IMR-90 (cell line): ENCODE measurements at regions not wholly inside any gene's neighbourhood (a gene's known extent, or its start where the extent isn't known, plus 50 kb on each side); places are given as distances from the start of the nearest gene placed in this dataset.

ENCODE experiments used
- ATAC-seq: fragments of 200-7000 bp; cut with Tn5 transposase; 2 replicates; pipeline ENCODE4 v1.9.1; 2020; ENCODE audit warnings: low read depth, mild to moderate bottlenecking, moderate library complexity
- BruUV-seq: library from RNA; stranded (reverse); fragments of 400-500 nt; replicated peaks from 2 replicates; lab custom pipeline; 2021; lab: Mats Ljungman, UMichigan
- CTCF ChIA-PET: fragments of 300-600 bp; formaldehyde crosslinking; extraction: SDS; loops from one replicate; lab custom pipeline; 2021; ENCODE audit warnings: antibody characterized with exemption; lab: Yijun Ruan, JAX
- POLR2A ChIA-PET: fragments of 300-600 bp; sonication (Branson Sonifier 250); formaldehyde crosslinking; loops from one replicate; lab custom pipeline; 2022; ENCODE audit warnings: antibody characterized with exemption; ENCODE audit not compliant: unreplicated experiment; lab: Charles Lee
- DNase-seq: peaks from one replicate; pipeline ENCODE4 v3.0.0; 2013
- H2AFZ ChIP-seq: replicated peaks from 2 replicates; pipeline ENCODE3; 2013; ENCODE audit warnings: low read length, mild to moderate bottlenecking; ENCODE audit not compliant: poor library complexity
- H2AK5ac ChIP-seq: 2 replicates; pipeline ENCODE4 v1.6.1; 2013; ENCODE audit warnings: low read depth, low read length, inconsistent platforms
- H2AK9ac ChIP-seq: replicated peaks from 2 replicates; pipeline ENCODE3; 2013; ENCODE audit warnings: mild to moderate bottlenecking, low read depth, low read length, moderate library complexity; ENCODE audit not compliant: poor library complexity
- H2BK120ac ChIP-seq: 2 replicates; pipeline ENCODE4 v1.6.1; 2013; ENCODE audit warnings: low read depth, low read length, inconsistent platforms
- H2BK15ac ChIP-seq: 3 replicates; pipeline ENCODE4 v1.6.1; 2013; ENCODE audit warnings: low read depth, low read length, inconsistent platforms
- H2BK20ac ChIP-seq: 2 replicates; pipeline ENCODE4 v1.6.1; 2013; ENCODE audit warnings: low read depth, mild to moderate bottlenecking, inconsistent platforms, low read length, moderate library complexity
- H2BK5ac ChIP-seq: 2 replicates; pipeline ENCODE4 v1.6.1; 2013; ENCODE audit warnings: mild to moderate bottlenecking, low read depth, low read length, inconsistent platforms; ENCODE audit not compliant: poor library complexity, severe bottlenecking
- H3K14ac ChIP-seq: replicated peaks from 2 replicates; pipeline ENCODE4 v1.6.1; 2013; ENCODE audit warnings: low read depth, low read length, inconsistent platforms
- H3K18ac ChIP-seq: 2 replicates; pipeline ENCODE4 v1.6.1; 2013; ENCODE audit warnings: low read depth, low read length, control low read depth
- H3K23ac ChIP-seq: 2 replicates; pipeline ENCODE4 v1.6.1; 2013; ENCODE audit warnings: low read depth, low read length, inconsistent platforms
- H3K27ac ChIP-seq: 2 replicates; pipeline ENCODE4 v1.5.1; 2013; ENCODE audit warnings: mild to moderate bottlenecking, control low read depth, low read length; ENCODE audit not compliant: insufficient read depth
- H3K27me3 ChIP-seq: 2 replicates; pipeline ENCODE4 v1.6.1; 2013; ENCODE audit warnings: low read length; ENCODE audit not compliant: control insufficient read depth, insufficient read depth
- H3K36me3 ChIP-seq: 2 replicates; pipeline ENCODE4 v1.6.1; 2013; ENCODE audit warnings: low read length, mixed read lengths; ENCODE audit not compliant: control insufficient read depth, insufficient read depth
- H3K4ac ChIP-seq: 2 replicates; pipeline ENCODE4 v1.6.1; 2013; ENCODE audit warnings: low read depth, low read length, inconsistent platforms
- H3K4me1 ChIP-seq: 2 replicates; pipeline ENCODE4 v1.6.1; 2013; ENCODE audit warnings: low read length, mixed read lengths; ENCODE audit not compliant: control insufficient read depth, insufficient read depth
- H3K4me2 ChIP-seq: 2 replicates; pipeline ENCODE4 v1.6.1; 2013; ENCODE audit warnings: low read depth, mild to moderate bottlenecking, control low read depth, low read length, moderate library complexity
- H3K4me3 ChIP-seq: 2 replicates; pipeline ENCODE4 v1.5.1; 2013; ENCODE audit warnings: low read depth, mild to moderate bottlenecking, control low read depth, low read length, moderate library complexity; ENCODE audit not compliant: insufficient read depth
- H3K56ac ChIP-seq: 2 replicates; pipeline ENCODE4 v1.6.1; 2013; ENCODE audit warnings: low read length, inconsistent platforms; ENCODE audit not compliant: insufficient read depth; ENCODE audit errors: extremely low read depth
- H3K79me1 ChIP-seq, 2 experiments: 2 replicates each; pipeline ENCODE4 v1.6.1; 2013; ENCODE audit warnings: low read length in 2 of 2, inconsistent platforms in 1 of 2, low read depth in 1 of 2
- H3K9ac ChIP-seq: 2 replicates; pipeline ENCODE4 v1.6.1; 2013; ENCODE audit warnings: low read depth, low read length, control low read depth
- H3K9me1 ChIP-seq: 2 replicates; pipeline ENCODE4 v1.6.1; 2013; ENCODE audit warnings: low read length, inconsistent platforms; ENCODE audit not compliant: insufficient read depth
- H3K9me3 ChIP-seq: 2 replicates; pipeline ENCODE4 v1.6.1; 2013; ENCODE audit warnings: low read length; ENCODE audit not compliant: control insufficient read depth, insufficient read depth
- H4K20me1 ChIP-seq: 2 replicates; pipeline ENCODE4 v1.6.1; 2013; ENCODE audit warnings: low read length, inconsistent platforms; ENCODE audit not compliant: insufficient read depth
- H4K5ac ChIP-seq: 2 replicates; pipeline ENCODE4 v1.6.1; 2013; ENCODE audit warnings: mild to moderate bottlenecking, low read depth, low read length, control low read depth
- H4K8ac ChIP-seq, 2 experiments: 2 replicates each; pipeline ENCODE4 v1.6.1; 2013; ENCODE audit warnings: low read depth in 2 of 2, low read length in 2 of 2, control low read depth in 1 of 2, inconsistent platforms in 1 of 2
- H4K91ac ChIP-seq: 2 replicates; pipeline ENCODE4 v1.6.1; 2013; ENCODE audit warnings: low read depth, low read length, inconsistent platforms; ENCODE audit not compliant: insufficient read depth
- CEBPB ChIP-seq: IDR thresholded peaks from 2 replicates; pipeline ENCODE4 v1.6.1; 2012; ENCODE audit warnings: low read depth, low read length, improper control_type of control experiment
- CHD1 ChIP-seq: IDR thresholded peaks from 2 replicates; pipeline ENCODE4 v1.6.1; 2012; ENCODE audit warnings: low read depth, low read length, improper control_type of control experiment
- CTCF ChIP-seq: conservative IDR thresholded peaks from 2 replicates; pipeline ENCODE4 v1.5.1; 2012; ENCODE audit warnings: mild to moderate bottlenecking, low read depth, low read length, improper control_type of control experiment
- ELK1 ChIP-seq: fragments of 150-350 bp; IDR thresholded peaks from 2 replicates; pipeline ENCODE4 v1.6.1; 2016; ENCODE audit warnings: low read depth, mild to moderate bottlenecking, low read length, moderate library complexity, borderline replicate concordance
- FOS ChIP-seq: fragments of 150-350 bp; IDR thresholded peaks from 2 replicates; pipeline ENCODE4 v1.6.1; 2016; ENCODE audit warnings: low read depth, low read length
- MAFK ChIP-seq: IDR thresholded peaks from 2 replicates; pipeline ENCODE4 v1.6.1; 2012; ENCODE audit warnings: low read depth, low read length, improper control_type of control experiment
- MAZ ChIP-seq: IDR thresholded peaks from 2 replicates; pipeline ENCODE4 v1.6.1; 2012; ENCODE audit warnings: low read depth, mild to moderate bottlenecking, low read length, improper control_type of control experiment, moderate library complexity, borderline replicate concordance
- NFE2L2 ChIP-seq: fragments of 150-350 bp; IDR thresholded peaks from 2 replicates; pipeline ENCODE4 v1.6.1; 2016; ENCODE audit warnings: low read depth, mild to moderate bottlenecking, low read length
- POLR2A ChIP-seq: IDR thresholded peaks from 2 replicates; pipeline ENCODE4 v1.6.1; 2012; ENCODE audit warnings: mild to moderate bottlenecking, low read depth, low read length
- RCOR1 ChIP-seq: IDR thresholded peaks from 2 replicates; pipeline ENCODE4 v1.6.1; 2012; ENCODE audit warnings: mild to moderate bottlenecking, low read length, improper control_type of control experiment; ENCODE audit not compliant: insufficient replicate concordance
- RFX5 ChIP-seq: IDR thresholded peaks from 2 replicates; pipeline ENCODE4 v1.8.0; 2012; ENCODE audit warnings: low read depth, mild to moderate bottlenecking, low read length, moderate library complexity
- SMC3 ChIP-seq: fragments of 150-350 bp; IDR thresholded peaks from 2 replicates; pipeline ENCODE4 v1.6.1; 2016; ENCODE audit warnings: low read depth, mild to moderate bottlenecking, antibody characterized with exemption, low read length, moderate library complexity
- USF2 ChIP-seq: fragments of 150-350 bp; IDR thresholded peaks from 2 replicates; pipeline ENCODE4 v1.6.1; 2017; ENCODE audit warnings: mild to moderate bottlenecking, antibody characterized with exemption, low read length, low read depth
- WGBS, 2 experiments: methylation state at CpG; one replicate each; pipeline versions ENCODE4 v1.1.5 to v1.1.7; 2013; ENCODE audit warnings: missing lambda C conversion rate in 2 of 2; ENCODE audit not compliant: insufficient read length in 1 of 2; ENCODE audit errors: extremely low coverage in 2 of 2; 5-methylcytosine and 5-hydroxymethylcytosine counted together
- dilution Hi-C: fragments of 300-500 bp; cut with HindIII; formaldehyde crosslinking; loops from one replicate; pipeline ENCODE4 v1.14.3; 2018; ENCODE audit warnings: low sequenced_read_pairs; ENCODE audit not compliant: unreplicated experiment
- in situ Hi-C: fragments of 300-500 bp; cut with MboI; formaldehyde crosslinking; loops from 3 replicates; pipeline ENCODE4 v1.14.3; 2019; ENCODE audit warnings: low sequenced_read_pairs, inconsistent platforms, mixed read lengths
- intact Hi-C: fragments of 100-400 bp; cut with micrococcal nuclease; formaldehyde crosslinking; loops from 2 replicates; pipeline ENCODE4 v1.10.0; 2022

GRCh38 chr15:39054128-39054732 is 489.6 kb upstream of the RASGRP1 start:
- Histone ChIP-seq H2AK5ac (no peak overlapping the region), H3K9me3 (no peaks in the 10 kb centered on the region), H3K27me3 (no peaks in the 10 kb centered on the region), H3K56ac (no peak overlapping the region), H3K14ac (no peak overlapping the region), H3K27ac (no peak overlapping the region), H3K4me3 (no peak overlapping the region), H4K5ac (no peak overlapping the region), H3K9ac (no peak overlapping the region), H4K8ac (no peak overlapping the region), H2AK9ac (no peak overlapping the region), H2BK120ac (no peak overlapping the region), H4K20me1 (no peaks in the 10 kb centered on the region), H2BK20ac (no peak overlapping the region), H3K4ac (no peak overlapping the region), H2BK5ac (no peak overlapping the region), H3K18ac (no peak overlapping the region), H3K79me1 (no peaks in the 10 kb centered on the region), H2AFZ (no peak overlapping the region), H3K4me2 (no peak overlapping the region), H3K4me1 (no peaks in the 10 kb centered on the region), H3K23ac (no peak overlapping the region), H3K36me3 (no peaks in the 10 kb centered on the region), H3K9me1 (no peaks in the 10 kb centered on the region), H2BK15ac (no peak overlapping the region), H4K91ac (no peak overlapping the region)
- no TSS peak for BruUV-seq
- TF ChIP-seq FOS (no peak), MAFK (no peak), RCOR1 (no peak), CTCF (no peak), ELK1 (no peak), USF2 (no peak), NFE2L2 (no peak), MAZ (no peak), SMC3 (no peak), POLR2A (no peak), RFX5 (no peak), CHD1 (no peak), CEBPB (no peak)
- intact Hi-C loops (no loop called here), in situ Hi-C loops (no loop called here), dilution Hi-C loops (no loop called here)
- CTCF ChIA-PET, result interaction anchor here (0.7 kb wide), 1 partner anchor 86 kb away, joined by 5 read pairs; no protein-coding TSS in a partner anchor
- DNase-seq (no peak), ATAC-seq (no peak)
- WGBS, 2 experiments, result 33% methylated on average over 1 of the region's 5 CpGs; no CpG with 5 or more reads in 1 of the 2 experiments
- POLR2A ChIA-PET, result no interaction called here
